ENCODE measurements at regions not wholly inside any gene's neighbourhood (a gene's known extent, or its start where the extent isn't known, plus 50 kb on each side); places are given as distances from the start of the nearest gene placed in this dataset.

- TF ChIP-seq SUZ12 (IDR thresholded peaks at IDR 0.05; ENCODE audit: extremely low read depth, insufficient read depth, insufficient read length), result no peak
- TF ChIP-seq ZNF274 (IDR thresholded peaks at IDR 0.05; ENCODE audit: low read depth, low read length), result no peak
Observed at GRCh38 chr5:130267926-130268325, 363.7 kb downstream of the CHSY3 start.

Measured in NT2/D1 (cell line).